Inflammatory macrophage treated with lipopolysaccharide for 4 hours (primary cell): ENCODE measurements at regions not wholly inside any gene's neighbourhood (a gene's known extent, or its start where the extent isn't known, plus 50 kb on each side); places are given as distances from the start of the nearest gene placed in this dataset.

Experiments
- DNase-seq: peaks from one replicate; pipeline ENCODE4 v3.0.0-alpha.2; 2020

DNA sequence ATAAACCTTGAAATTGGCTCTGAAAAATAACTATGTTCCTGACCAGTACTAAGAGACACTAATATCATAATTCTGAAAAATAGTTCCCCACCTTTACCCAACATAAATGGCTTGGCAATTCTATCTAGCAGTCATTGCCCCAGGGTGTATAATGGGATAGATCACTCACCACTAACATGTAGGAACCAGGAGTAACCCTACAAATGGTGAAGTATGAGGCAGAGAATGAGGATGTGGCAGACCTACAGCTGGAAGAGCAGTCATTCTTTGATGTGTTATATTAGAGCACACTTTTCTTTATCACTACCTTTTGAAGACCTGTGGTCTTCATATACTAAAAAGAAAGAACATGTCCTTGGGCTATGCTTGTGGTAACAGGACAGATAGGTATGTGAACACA, 136.5 kb upstream of the SYNDIG1 start:
- DNase-seq: no peak

GRCh38 chr20:24331939-24332338, 137.5 kb upstream of the SYNDIG1 start:
- no peak for DNase-seq

- no peak for DNase-seq
These were observed 140.5 kb upstream of the SYNDIG1 start for GRCh38 chr20:24328901-24329300.

DNA sequence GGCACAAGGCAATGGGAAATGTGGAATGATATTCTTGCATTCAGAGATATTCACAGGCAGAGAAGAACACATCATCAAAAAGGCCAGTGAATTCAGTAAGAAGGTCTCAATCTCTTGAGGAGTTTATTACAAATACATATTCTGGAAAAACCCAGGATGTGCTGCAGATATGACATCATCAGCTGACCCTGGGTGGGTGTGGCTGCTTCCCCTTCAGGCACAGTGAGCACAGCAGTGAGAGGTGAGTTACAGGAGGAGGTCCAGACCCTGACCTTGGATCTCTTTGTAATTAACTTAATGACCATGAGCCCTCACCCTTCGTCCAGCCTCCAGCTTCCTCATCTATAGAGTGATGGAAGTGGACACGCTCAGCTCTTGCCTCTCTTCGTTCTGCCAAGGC, 147.5 kb upstream of the SYNDIG1 start:
- DNase-seq: peak; percentile 28

GRCh38 chr20:24318569-24319352, 150.7 kb upstream of the SYNDIG1 start:
- DNase-seq: no peak

DNA sequence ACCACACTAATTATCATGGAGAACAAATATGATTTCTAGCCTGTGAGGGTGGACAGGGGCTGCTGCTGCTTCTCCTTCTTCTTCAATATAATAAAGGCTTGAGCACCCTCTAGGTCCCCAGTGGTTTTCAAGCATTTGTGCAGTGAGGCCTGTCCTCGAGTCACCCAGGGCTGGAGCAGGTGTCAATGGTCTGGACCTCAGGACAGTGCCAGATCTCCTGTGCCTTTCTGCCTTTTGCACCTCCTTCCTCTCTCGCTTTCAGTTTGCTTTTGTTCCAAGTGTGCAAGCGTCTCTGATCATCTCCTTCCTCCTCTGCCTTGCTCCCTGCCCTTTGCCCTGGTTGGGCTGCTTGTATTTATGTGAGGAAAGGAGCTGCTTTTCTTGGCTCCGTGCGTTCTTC, 152.2 kb upstream of the SYNDIG1 start:
- no peak for DNase-seq

GRCh38 chr20:24316731-24317130, 152.7 kb upstream of the SYNDIG1 start:
- DNase-seq: no peak

DNA sequence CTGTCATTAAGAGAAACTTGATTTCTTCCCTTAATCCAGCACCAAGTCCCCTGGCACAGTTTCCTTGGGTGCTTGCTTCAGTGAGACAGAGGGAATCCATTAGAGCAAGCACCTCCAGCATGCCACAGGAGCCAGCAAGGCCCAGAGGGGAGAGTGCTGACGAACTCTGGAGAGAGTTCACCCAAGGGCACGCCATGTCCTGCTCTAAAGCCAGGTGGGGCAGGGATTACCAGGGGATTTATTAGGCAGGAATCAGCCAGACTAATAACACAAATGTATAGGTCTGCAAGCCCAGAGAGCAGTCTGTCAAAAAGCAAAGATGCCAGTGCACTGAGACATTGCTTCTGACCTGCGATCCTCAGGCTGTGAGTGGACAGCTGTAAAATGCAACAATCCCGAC, 155.4 kb upstream of the SYNDIG1 start:
- no peak for DNase-seq

DNA sequence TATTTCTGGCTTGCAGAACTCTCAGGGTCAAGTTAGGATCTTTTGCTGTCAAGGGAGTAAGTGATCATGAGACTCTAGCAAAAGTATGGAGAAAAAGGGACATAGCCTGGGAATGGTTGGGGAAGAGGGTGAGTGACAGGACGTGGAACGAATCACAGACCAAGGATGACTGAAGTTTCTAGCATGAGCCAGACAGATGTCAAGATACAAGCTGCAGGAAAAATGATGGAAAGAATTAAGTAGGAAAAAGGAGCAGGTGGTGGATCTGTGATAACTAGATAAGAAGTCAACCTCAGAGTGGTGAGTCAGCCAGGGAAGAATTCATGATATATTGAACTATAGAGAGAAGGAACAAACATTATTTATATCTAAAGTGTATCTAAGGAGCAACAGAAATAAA, 159.8 kb upstream of the SYNDIG1 start:
- DNase-seq: no peak

- DNase-seq: no peak
These were observed 164.1 kb upstream of the SYNDIG1 start for GRCh38 chr20:24305371-24305770.

GRCh38 chr20:24304291-24304690, 165.1 kb upstream of the SYNDIG1 start:
- no peak for DNase-seq

DNA sequence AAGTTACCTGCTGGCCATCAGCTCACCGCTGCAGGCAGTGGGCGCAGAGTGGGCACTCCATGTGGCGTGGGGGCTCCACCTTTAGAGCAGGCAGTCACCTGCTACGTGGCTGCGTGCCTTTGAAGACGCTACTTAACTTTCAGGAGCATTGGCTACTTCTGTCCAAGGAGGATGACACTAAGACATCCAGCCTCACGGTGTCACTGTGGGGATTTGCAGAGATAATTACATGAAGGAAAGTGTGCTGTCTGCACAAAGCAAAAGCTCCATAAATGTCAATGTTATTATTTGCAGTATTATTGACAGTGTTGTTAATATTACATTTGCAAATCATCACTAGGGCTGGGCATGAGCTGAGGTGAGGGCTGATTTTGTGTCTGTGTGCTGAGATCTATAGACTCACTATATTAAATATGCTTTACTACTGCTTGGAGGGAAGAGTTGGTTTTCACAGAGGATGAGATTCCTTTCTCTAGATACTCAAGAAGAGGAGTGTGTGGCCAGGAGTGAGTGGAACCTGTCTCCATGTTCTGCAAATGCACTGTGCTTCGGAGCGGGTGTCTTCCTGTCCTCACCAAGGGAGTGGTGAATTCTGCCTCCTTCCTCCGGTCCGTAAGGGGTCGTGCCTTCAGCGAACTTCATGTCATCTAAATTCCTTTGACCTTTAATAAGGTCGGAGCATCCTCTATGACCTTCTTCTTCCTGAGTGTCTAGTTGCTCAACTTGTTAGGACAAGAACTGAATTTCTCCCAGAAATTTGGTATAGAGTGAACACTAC, 165.8 kb upstream of the SYNDIG1 start:
- no peak for DNase-seq

DNA sequence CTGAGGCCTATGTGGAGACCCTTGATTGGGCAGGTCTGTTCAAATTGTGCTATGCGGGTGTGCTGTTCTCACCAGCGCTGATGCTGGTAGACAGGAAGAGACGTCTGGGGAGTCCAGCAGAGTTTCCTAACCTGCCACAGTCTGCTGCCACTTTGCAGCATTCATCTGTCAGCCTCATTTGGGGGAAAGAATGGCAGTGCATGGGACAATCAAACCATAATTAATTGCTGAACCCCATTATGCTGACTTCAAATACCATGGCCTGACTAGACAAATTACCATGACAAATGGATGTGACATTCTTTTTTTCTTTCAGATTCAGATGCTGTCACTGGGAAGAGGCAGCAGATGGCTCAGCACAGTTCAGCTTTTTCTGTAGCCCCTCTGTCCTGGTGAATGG, 171.4 kb upstream of the SYNDIG1 start:
- no peak for DNase-seq

- DNase-seq: no peak
These were observed 172.8 kb upstream of the SYNDIG1 start for GRCh38 chr20:24296477-24297261.

DNA sequence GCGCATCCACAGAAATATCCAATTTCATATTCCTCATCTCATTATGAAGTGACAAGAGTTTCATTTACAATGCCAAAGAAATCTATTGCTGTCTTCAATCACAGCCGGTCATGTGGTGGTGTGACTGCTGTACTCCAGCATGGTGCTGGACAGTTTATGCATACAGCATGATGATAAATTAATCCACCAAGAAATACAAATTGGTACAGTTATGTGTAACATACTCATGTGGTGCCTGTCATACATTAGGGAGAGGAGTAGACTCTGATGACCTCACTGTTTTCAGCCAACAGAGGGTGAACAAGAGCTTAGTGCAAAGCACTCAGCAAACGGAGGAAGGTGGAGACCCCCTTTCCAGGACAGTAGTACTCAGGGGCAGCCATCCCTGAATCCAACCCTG, 178.4 kb upstream of the SYNDIG1 start:
- DNase-seq: no peak

GRCh38 chr20:24289737-24290481, 179.5 kb upstream of the SYNDIG1 start:
- peak; percentile 6 for DNase-seq

DNA sequence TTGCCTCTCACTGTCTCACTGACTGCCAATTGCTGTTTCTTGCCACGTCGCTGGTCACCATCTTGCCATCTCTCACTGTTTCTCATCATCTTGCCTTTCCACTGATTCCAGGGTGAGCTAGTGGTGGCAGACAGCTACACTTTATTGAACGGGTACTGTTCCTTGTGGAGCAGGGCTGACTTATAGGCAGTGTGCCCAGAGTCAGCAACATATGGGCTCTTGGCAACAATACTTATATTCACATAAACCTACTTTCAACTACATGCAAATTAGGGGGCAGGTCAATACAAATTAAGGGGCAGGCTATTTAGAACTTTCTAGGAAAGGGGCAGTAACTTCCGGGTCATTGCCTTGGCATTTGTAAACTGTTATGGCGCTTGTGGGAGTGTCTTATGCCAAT, 186.2 kb upstream of the SYNDIG1 start:
- no peak for DNase-seq

DNA sequence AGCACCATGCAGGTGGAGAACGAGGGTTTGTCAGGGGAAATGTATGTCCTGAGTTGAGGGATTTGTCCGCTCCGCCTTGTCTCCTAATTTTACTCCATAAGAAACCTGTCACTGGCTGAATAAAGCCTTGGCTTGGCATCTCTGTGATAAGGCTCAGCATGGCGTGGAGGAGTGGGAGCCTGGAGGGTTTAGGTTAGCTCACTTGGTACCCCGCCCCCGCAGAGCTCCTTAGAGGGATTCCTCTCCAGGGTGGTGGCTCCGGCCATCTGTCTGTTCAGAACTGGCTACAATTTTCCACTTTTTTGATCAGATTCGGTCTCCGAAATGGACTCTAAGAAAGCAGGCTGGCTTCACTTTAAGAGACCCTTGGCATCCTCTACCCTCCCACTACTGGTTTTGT, 192.2 kb upstream of the SYNDIG1 start:
- DNase-seq: no peak

DNA sequence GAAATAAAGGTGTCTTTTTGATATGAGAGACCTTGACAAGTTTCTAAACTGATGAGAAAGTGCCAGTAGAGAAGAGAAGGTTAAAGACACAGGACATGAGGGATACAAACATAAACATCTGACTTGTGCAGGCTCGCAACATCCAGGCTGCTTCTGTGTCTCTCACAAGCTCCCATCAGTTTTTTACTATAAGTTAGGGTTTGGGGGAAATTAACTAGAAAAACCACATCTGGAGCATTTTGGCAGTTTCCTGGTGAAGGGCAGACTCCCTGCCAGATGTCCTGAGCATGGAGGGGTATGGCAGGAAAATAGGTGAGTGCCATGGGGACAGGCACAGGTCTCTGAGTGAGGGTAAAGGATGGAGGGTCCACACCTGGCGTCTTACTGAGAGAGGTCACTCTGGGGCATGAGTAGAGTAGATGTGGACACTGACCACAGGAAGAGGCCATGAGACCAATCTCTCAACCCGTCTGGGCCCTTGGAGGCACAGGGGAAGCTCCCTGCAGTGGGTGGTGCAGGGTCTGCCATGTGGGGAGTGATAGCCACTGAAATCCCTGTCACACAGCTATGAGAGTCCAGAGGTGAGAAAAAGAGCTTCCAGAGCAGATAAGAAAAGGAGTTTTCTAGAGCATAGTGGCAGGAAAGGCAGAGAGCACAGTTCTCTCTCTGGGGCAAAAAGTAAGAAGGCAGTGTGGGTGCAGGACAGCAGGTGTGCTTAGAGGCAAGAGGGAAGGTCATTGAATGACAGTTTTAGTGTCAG, 193.3 kb upstream of the SYNDIG1 start:
- DNase-seq: no peak

DNA sequence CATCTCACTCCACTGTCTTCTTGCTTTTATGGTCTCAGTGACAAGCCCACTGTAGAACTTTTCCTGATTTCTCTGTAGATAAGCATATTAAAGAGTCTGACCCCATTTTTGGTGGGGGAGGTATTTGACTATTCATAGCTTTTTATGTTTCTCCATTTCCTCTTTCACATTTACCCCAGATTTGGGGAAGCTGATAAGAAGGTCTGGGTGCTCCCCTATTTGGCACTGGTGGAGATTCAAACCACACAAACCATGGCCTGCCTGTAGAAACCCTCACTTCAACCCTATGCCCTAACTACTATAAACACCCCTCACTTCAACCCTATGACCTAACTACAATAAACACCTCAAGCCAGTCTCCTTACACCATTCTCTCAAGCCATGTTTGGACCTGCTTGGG, 196.2 kb upstream of the SYNDIG1 start:
- no peak for DNase-seq

DNA sequence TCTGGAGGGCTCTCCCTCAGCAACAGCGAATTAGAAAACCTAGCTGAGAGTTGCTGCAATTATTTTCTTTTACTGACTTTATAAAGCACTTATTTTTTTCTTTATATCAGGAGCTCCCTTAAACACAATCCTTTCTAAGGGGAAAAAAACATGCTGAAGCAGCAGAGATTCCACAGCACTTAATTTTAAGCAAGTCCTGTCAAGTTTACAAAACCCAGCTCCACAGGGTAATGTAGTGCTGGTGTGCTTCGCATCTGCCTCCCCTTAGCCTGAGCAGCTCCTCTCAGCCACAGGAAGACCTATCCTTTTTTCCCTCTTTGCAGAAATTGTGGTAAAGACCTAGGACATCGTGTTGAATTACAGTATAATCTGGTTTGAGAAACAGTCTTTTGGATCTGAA, 208.1 kb upstream of the SYNDIG1 start:
- no peak for DNase-seq

- DNase-seq: no peak
These were observed 212.3 kb upstream of the SYNDIG1 start for GRCh38 chr20:24257171-24257570.
